ENCODE measurements at regions not wholly inside any gene's neighbourhood (a gene's known extent, or its start where the extent isn't known, plus 50 kb on each side); places are given as distances from the start of the nearest gene placed in this dataset.
A peak's percentile ranks its signal among the peaks of the same experiment; 100 is the strongest.
"Not testable (repeated sequence)": the region's sequence is repeated elsewhere in the genome, so short reads cannot be mapped to it uniquely, and the experiment has no call there.

GRCh38 chr1:166418344-166418933 lies 251.6 kb upstream of the FAM78B start:
- Histone ChIP-seq H3K9me2 (ENCODE audit: insufficient read depth, low read length) (no peaks in the 10 kb centered on the region), H2AFZ (ENCODE audit: low read depth, low read length) (no peak overlapping the region), H3K4me2 (ENCODE audit: low read length) (peak overlapping the region; percentile 36), H3F3A (ENCODE audit: insufficient read depth, low read length, poor library complexity, severe bottlenecking) (no peaks in the 10 kb centered on the region), H3K27me3 (ENCODE audit: insufficient read depth, low read depth, low read length) (no peaks in the 10 kb centered on the region), H3K9ac (ENCODE audit: low read length) (no peak overlapping the region), H3K79me2 (replicated peaks; ENCODE audit: insufficient read depth, low read length) (no peaks in the 10 kb centered on the region), H3K4me3 (ENCODE audit: low read length) (no peak overlapping the region), H3K9me3 (ENCODE audit: low read length) (no peaks in the 10 kb centered on the region), H3K36me3 (ENCODE audit: insufficient read depth, low read length) (no peaks in the 10 kb centered on the region), H4K20me1 (ENCODE audit: insufficient read depth) (no peaks in the 10 kb centered on the region), H3K27ac (ENCODE audit: low read length) (peak overlapping the region; percentile 68)
- TF ChIP-seq POLR2AphosphoS5 (IDR thresholded peaks at IDR 0.05) (no peak), EZH2 (IDR thresholded peaks at IDR 0.05; ENCODE audit: borderline replicate concordance, insufficient read depth, low read length, poor library complexity, severe bottlenecking) (no peak), REST (IDR thresholded peaks at IDR 0.05; ENCODE audit: borderline replicate concordance) (peak; percentile 50), TAF1 (IDR thresholded peaks at IDR 0.05; ENCODE audit: low read depth) (no peak), EP300 (conservative IDR thresholded peaks at IDR 0.05; ENCODE audit: poor library complexity, severe bottlenecking) (peak; percentile 64), SMC3 (conservative IDR thresholded peaks at IDR 0.05; ENCODE audit: poor library complexity) (peak; percentile 21), MXI1 (conservative IDR thresholded peaks at IDR 0.05; ENCODE audit: poor library complexity, severe bottlenecking) (no peak), CTCF (IDR thresholded peaks at IDR 0.05; ENCODE audit: poor library complexity, severe bottlenecking) (peak; percentile 52), RAD21 (conservative IDR thresholded peaks at IDR 0.05) (no peak)

DNA sequence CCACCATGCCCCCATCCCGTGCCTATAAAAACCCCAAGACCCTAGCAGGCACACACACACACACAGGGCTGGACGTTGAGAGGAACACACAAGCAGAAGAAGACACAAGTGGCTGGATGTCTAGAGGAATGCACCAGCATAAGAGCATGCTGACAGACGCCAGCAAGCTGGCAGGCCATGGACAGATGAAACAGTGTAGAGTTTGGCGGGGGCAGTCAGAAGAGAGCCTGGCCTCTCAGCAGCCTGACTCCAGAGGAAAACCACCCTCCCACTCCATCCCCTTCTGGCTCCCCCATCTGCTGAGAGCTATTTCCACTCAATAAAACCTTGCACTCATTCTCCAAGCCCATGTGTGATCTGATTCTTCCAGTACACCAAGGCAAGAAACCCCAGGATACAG lies 255.8 kb upstream of the FAM78B start:
- H2AFZ ChIP-seq (ENCODE audit: low read depth, low read length); H3K9ac ChIP-seq (ENCODE audit: low read length); H3K36me3 ChIP-seq (ENCODE audit: insufficient read depth, low read length); H4K20me1 ChIP-seq (ENCODE audit: insufficient read depth); H3K79me2 ChIP-seq (replicated peaks; ENCODE audit: insufficient read depth, low read length); H3F3A ChIP-seq (ENCODE audit: insufficient read depth, low read length, poor library complexity, severe bottlenecking); H3K4me2 ChIP-seq (ENCODE audit: low read length); H3K27me3 ChIP-seq (ENCODE audit: insufficient read depth, low read depth, low read length); H3K9me3 ChIP-seq (ENCODE audit: low read length); H3K27ac ChIP-seq (ENCODE audit: low read length); H3K9me2 ChIP-seq (ENCODE audit: insufficient read depth, low read length); H3K4me3 ChIP-seq (ENCODE audit: low read length): not testable (repeated sequence)

- H3K9ac ChIP-seq (ENCODE audit: low read length): no peak overlapping the region
- H3K27me3 ChIP-seq (ENCODE audit: insufficient read depth, low read depth, low read length): no peaks in the 10 kb centered on the region
- TF ChIP-seq EZH2 (IDR thresholded peaks at IDR 0.05; ENCODE audit: borderline replicate concordance, insufficient read depth, low read length, poor library complexity, severe bottlenecking): no peak
- TF ChIP-seq CTCF (IDR thresholded peaks at IDR 0.05; ENCODE audit: poor library complexity, severe bottlenecking): no peak
- TF ChIP-seq POLR2AphosphoS5 (IDR thresholded peaks at IDR 0.05): no peak
- TF ChIP-seq REST (IDR thresholded peaks at IDR 0.05; ENCODE audit: borderline replicate concordance): no peak
- no peak for TF ChIP-seq MXI1 (conservative IDR thresholded peaks at IDR 0.05; ENCODE audit: poor library complexity, severe bottlenecking)
- TF ChIP-seq EP300 (conservative IDR thresholded peaks at IDR 0.05; ENCODE audit: poor library complexity, severe bottlenecking): no peak
- TF ChIP-seq RAD21 (conservative IDR thresholded peaks at IDR 0.05): no peak
- no peak for TF ChIP-seq SMC3 (conservative IDR thresholded peaks at IDR 0.05; ENCODE audit: poor library complexity)
- no peak for TF ChIP-seq TAF1 (IDR thresholded peaks at IDR 0.05; ENCODE audit: low read depth)
- H3K4me3 ChIP-seq (ENCODE audit: low read length): no peak overlapping the region
- no peaks in the 10 kb centered on the region for H3K9me2 ChIP-seq (ENCODE audit: insufficient read depth, low read length)
- no peaks in the 10 kb centered on the region for H3F3A ChIP-seq (ENCODE audit: insufficient read depth, low read length, poor library complexity, severe bottlenecking)
- H3K27ac ChIP-seq (ENCODE audit: low read length): no peak overlapping the region
- H3K4me2 ChIP-seq (ENCODE audit: low read length): no peak overlapping the region
- H3K36me3 ChIP-seq (ENCODE audit: insufficient read depth, low read length): no peaks in the 10 kb centered on the region
- H3K9me3 ChIP-seq (ENCODE audit: low read length): no peaks in the 10 kb centered on the region
- H2AFZ ChIP-seq (ENCODE audit: low read depth, low read length): no peak overlapping the region
- no peaks in the 10 kb centered on the region for H4K20me1 ChIP-seq (ENCODE audit: insufficient read depth)
- no peaks in the 10 kb centered on the region for H3K79me2 ChIP-seq (replicated peaks; ENCODE audit: insufficient read depth, low read length)
Measured at GRCh38 chr1:166432655-166433054, 265.9 kb upstream of the FAM78B start.

Data from neural cell (in vitro differentiated cells).